AML-193 (cell line): ENCODE measurements at regions not wholly inside any gene's neighbourhood (a gene's known extent, or its start where the extent isn't known, plus 50 kb on each side); places are given as distances from the start of the nearest gene placed in this dataset.

Experiments used
- DNase-seq, 2 experiments: peaks; one replicate each; lab custom pipeline; 2025; lab: John Stamatoyannopoulos, UW

- DNase-seq = no peak
These were observed 129.3 kb upstream of the SASH1 start for GRCh38 chr6:148213366-148213765.

GRCh38 chr6:148214667-148215066, 128.0 kb upstream of the SASH1 start:
- no peak for DNase-seq

GRCh38 chr6:148217051-148217450, 125.6 kb upstream of the SASH1 start:
- DNase-seq = no peak

GRCh38 chr6:148217921-148218320, 124.7 kb upstream of the SASH1 start:
- no peak for DNase-seq

GRCh38 chr6:148218542-148219258, 123.9 kb upstream of the SASH1 start:
- DNase-seq = no peak

GRCh38 chr6:148221196-148221979, 121.2 kb upstream of the SASH1 start:
- no peak for DNase-seq

- no peak for DNase-seq
These were observed 120.3 kb upstream of the SASH1 start for GRCh38 chr6:148222376-148222775.

- DNase-seq = no peak
These were observed 119.8 kb upstream of the SASH1 start for GRCh38 chr6:148222846-148223245.

GRCh38 chr6:148223424-148223842, 119.2 kb upstream of the SASH1 start:
- no peak for DNase-seq

- no peak for DNase-seq
These were observed 116.8 kb upstream of the SASH1 start for GRCh38 chr6:148225871-148226270.

- no peak for DNase-seq
These were observed 116.4 kb upstream of the SASH1 start for GRCh38 chr6:148226284-148226683.

- DNase-seq = no peak
These were observed 111.1 kb upstream of the SASH1 start for GRCh38 chr6:148231572-148231971.

GRCh38 chr6:148235446-148235845, 107.2 kb upstream of the SASH1 start:
- no peak for DNase-seq

- no peak for DNase-seq
These were observed 103.9 kb upstream of the SASH1 start for GRCh38 chr6:148238713-148239112.

- no peak for DNase-seq
These were observed 103.4 kb upstream of the SASH1 start for GRCh38 chr6:148239215-148239614.

- DNase-seq = no peak
These were observed 102.7 kb upstream of the SASH1 start for GRCh38 chr6:148239801-148240460.

GRCh38 chr6:148240461-148240840, 102.2 kb upstream of the SASH1 start:
- DNase-seq = no peak

- no peak for DNase-seq
These were observed 101.7 kb upstream of the SASH1 start for GRCh38 chr6:148240861-148241477.

- DNase-seq = no peak
These were observed 100.5 kb upstream of the SASH1 start for GRCh38 chr6:148242180-148242579.

- no peak for DNase-seq
These were observed 98.3 kb upstream of the SASH1 start for GRCh38 chr6:148244217-148244935.

- no peak for DNase-seq
These were observed 95.1 kb upstream of the SASH1 start for GRCh38 chr6:148247386-148248063.
